GM19455 (cell line): ENCODE measurements at regions not wholly inside any gene's neighbourhood (a gene's known extent, or its start where the extent isn't known, plus 50 kb on each side); places are given as distances from the start of the nearest gene placed in this dataset.
A peak's percentile ranks its signal among the peaks of the same experiment; 100 is the strongest.
"Not testable (repeated sequence)": the region's sequence is repeated elsewhere in the genome, so short reads cannot be mapped to it uniquely, and the experiment has no call there.

Experiments used
- ATAC-seq: cut with Tn5 transposase; IDR thresholded peaks from one replicate; pipeline ENCODE4 v1.9.1; 2021; ENCODE audit not compliant: unreplicated experiment

DNA sequence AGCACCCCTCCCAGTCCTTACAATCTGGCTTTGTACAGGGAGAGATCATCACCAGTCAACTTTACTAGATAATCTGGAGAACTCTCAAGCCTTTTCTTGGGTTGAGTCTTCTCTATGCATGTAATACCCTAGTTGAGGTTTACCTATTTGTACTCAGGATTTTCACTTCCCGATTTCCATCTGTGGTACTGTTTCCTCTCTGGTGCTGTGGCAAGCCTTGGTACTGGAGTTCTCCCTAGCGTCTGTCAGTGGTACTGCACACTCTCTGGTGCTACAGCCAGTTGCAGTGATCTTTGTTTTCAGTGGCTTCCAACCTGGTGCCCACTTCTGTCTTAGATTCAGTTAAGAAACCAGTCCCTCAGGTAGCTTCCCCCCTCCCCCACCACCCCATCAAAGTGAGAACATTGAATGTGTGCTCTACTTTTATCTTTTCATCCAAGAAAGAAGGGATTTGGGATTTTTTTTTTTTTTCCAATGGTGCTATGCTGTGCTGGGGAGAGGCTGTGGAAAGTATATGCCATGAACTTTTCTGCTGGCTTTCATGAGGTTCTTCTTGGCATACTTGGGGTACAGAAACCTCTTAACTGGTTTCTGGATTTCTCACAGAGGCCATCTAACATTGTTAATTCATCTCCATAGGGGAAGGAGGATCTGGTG is 69.4 kb upstream of the EVL start:
- peak; percentile 99 for ATAC-seq

- ATAC-seq, result no peak
Measured at GRCh38 chr14:99996951-99997571, 68.2 kb upstream of the EVL start.

GRCh38 chr14:100000398-100000797 is 64.8 kb upstream of the EVL start:
- not testable (repeated sequence) for ATAC-seq

DNA sequence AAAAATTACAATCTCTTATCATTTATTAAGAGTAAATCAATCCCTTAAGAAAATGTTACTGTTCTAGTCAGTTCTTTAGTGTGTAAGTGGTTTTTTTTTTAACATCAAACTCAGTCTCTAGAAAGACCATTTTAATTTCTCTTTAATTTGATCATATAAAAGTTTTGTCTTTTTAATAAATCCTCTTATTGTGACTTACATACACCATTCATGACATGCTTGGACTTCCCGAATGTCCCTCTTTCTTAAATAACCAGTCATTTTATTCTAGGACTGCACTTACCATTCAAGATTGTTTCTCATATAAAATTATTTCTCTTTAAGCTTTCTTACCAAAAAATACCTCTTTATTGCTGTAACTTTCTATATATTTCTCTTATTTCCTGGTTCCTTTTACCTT is 60.8 kb upstream of the EVL start:
- ATAC-seq, result no peak

DNA sequence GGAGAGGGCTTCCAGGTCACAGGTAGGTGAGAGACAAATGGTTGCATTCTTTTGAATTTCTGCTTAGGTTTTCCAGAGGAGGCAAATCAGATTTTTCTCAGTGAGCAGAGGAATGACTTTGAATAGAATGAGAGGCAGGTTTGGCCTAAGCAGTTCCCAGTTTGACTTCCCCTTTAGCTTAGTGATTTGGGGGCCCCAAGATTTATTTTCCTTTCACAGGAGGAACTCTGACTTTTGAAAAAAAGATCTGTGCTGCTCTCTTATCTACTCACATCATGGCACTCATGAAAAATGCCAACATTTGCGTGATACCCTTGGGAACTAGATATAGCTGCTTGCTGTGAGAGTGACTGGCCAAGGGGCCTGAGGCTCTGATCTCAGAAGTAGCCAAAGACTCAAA is 58.0 kb upstream of the EVL start:
- no peak for ATAC-seq

- not testable (repeated sequence) for ATAC-seq
Measured at GRCh38 chr14:100009802-100010201, 55.4 kb upstream of the EVL start.

GRCh38 chr14:100010679-100011078 is 54.5 kb upstream of the EVL start:
- no peak for ATAC-seq

GRCh38 chr14:100011628-100012325 is 53.4 kb upstream of the EVL start:
- ATAC-seq, result no peak

DNA sequence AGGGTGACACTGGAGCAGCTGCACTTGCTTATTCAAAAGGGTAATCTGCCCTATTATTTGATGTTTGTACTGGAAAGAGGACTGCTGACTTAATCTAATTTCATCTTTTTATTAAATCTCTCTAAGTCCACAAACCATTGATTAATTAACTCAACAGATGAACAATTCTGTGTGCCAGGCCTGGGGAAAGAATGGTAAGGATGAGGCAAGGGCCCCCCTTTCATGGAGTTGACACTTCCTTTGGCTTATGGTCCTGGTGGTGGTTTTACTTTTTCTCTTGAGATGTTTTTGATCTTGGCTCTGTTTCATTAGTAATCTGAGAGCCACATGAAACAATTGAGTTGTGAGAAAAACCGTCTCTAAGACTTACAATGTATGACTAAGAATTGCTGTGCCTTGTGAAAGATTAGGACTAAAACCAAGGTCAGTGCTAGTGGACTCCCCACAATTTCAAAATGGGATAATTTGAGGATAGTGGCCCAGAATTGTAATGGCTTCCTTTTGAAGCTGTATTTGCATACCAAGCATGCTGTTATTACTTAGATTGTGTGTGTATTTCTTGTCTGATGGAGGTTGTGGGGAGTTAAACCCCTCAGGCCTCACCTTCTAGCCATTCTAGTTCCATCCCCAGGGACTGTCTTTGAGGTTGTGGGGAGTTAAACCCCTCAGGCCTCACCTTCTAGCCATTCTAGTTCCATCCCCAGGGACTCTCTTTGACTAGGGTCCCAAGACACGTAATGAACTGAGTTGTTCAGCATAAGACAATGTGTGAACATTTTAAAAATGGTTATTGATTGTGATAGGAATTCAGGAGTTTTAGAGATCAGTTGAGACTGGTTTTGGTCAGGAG is 52.5 kb upstream of the EVL start:
- ATAC-seq, result no peak

DNA sequence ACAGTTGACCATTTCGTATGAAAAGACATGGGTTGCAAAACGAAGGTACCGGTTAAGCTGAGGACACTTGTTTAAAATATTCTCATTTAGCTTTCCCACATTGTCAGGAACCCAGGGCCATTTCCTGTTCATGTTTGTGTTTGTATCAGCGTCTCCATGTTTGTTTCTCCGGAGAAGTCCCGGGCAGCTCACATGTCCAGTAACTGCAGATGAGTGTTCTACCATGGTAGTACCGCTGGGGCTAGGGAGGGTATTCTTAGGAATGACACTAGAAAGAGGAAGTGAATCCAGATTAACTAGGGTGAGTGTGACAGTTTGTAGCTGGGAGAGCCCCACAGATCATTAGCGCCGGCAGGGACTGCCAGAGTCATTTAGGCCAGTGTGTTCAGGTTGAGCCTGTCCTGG is 50.0 kb upstream of the EVL start:
- peak; percentile 58 for ATAC-seq
